ENCODE measurements at regions not wholly inside any gene's neighbourhood (a gene's known extent, or its start where the extent isn't known, plus 50 kb on each side); places are given as distances from the start of the nearest gene placed in this dataset.

DNA sequence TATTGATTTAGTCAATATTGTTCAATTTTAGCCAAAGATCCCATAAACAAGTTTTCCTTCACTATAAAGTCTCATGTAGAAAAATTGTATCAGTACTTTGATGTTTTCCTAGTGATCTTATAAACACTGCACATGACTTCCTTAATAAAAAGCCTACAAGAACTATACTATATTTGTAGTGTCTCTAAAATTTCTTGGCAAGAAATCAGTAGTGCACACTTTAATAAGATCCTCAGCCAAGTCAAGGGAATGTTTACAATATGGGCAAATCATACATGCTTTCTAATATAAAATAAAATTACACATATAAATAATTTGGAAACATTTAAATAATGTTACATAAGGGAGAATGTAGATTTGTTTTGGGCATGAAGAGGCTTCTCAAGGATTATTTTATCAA, 203.0 kb upstream of the CCDC179 start:
- TF ChIP-seq, protein P1, sequence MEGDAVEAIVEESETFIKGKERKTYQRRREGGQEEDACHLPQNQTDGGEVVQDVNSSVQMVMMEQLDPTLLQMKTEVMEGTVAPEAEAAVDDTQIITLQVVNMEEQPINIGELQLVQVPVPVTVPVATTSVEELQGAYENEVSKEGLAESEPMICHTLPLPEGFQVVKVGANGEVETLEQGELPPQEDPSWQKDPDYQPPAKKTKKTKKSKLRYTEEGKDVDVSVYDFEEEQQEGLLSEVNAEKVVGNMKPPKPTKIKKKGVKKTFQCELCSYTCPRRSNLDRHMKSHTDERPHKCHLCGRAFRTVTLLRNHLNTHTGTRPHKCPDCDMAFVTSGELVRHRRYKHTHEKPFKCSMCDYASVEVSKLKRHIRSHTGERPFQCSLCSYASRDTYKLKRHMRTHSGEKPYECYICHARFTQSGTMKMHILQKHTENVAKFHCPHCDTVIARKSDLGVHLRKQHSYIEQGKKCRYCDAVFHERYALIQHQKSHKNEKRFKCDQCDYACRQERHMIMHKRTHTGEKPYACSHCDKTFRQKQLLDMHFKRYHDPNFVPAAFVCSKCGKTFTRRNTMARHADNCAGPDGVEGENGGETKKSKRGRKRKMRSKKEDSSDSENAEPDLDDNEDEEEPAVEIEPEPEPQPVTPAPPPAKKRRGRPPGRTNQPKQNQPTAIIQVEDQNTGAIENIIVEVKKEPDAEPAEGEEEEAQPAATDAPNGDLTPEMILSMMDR (optimal IDR thresholded peaks at IDR 0.05 in 1 of 3, IDR thresholded peaks at IDR 0.05 in 1 of 3, conservative IDR thresholded peaks at IDR 0.05 in 1 of 3; ENCODE audit: extremely low read depth in 1 of 3, insufficient read depth in 2 of 3, low read length in 3 of 3) = no peak
- TF ChIP-seq EZH2 (IDR thresholded peaks at IDR 0.05; ENCODE audit: low read length) = no peak
